M059J (cell line): ENCODE measurements at regions not wholly inside any gene's neighbourhood (a gene's known extent, or its start where the extent isn't known, plus 50 kb on each side); places are given as distances from the start of the nearest gene placed in this dataset.

ENCODE experiments used
- DNase-seq: peaks from one replicate; pipeline ENCODE4 v3.0.0-alpha.2; 2012; ENCODE audit warnings: low read depth

DNA sequence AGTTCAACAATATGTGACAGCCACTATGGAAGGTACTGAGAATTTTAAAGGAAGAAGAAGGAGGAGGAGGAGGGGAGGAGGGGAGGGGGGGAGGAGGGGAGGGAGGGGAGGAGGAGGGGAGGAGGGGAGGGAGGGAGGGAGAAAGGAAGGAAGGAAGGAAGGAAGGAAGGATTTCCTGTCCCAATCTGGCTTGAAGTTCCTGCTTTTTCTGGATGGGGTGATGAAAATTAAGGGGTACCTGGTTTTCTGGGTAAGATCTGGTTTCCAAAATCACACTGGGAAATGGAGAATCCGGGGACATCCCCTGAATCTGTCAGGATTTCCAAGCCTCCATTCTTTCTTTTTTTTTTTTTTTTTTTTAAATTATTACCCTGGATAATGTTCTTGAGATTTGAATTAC is 271.8 kb downstream of the MTX2 start:
- DNase-seq, result no peak

DNA sequence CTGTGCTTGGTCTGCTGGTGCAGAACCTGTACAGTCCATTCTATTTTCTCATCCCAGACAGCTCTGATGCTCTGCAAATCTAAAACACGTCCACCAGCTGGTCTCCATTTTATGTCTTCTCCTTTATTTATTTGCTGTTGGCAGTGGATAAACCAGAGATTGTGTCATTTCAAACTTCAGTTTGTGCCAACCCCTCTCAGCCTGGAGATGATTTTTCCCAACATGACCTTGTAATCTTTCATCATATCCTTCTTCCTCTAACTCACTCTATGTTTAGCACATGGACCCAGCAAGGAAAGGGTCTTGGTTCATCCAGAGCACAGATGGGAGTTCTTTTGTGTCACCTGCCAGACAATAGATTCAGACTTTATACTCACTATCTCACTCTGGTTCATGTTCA is 273.2 kb downstream of the MTX2 start:
- DNase-seq, result no peak

DNA sequence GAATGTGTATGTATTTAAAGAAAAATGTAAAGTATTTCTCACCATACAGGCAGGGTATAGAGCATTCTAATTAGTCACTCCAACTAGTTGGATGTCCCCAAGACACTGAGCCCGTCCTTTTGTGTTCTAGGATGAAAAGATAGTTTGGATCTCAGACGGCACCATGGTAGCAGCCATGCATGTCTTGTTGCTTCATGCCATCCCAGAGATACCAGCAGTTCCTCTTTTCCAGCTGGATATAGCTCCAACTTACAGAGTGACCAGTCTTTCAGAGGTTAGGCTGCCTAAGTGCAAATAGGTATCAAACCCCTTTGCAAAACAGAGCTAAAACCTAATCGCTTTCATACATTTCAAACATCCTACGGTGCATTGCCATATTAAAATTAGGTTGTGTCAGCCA is 275.3 kb downstream of the MTX2 start:
- DNase-seq, result no peak

DNA sequence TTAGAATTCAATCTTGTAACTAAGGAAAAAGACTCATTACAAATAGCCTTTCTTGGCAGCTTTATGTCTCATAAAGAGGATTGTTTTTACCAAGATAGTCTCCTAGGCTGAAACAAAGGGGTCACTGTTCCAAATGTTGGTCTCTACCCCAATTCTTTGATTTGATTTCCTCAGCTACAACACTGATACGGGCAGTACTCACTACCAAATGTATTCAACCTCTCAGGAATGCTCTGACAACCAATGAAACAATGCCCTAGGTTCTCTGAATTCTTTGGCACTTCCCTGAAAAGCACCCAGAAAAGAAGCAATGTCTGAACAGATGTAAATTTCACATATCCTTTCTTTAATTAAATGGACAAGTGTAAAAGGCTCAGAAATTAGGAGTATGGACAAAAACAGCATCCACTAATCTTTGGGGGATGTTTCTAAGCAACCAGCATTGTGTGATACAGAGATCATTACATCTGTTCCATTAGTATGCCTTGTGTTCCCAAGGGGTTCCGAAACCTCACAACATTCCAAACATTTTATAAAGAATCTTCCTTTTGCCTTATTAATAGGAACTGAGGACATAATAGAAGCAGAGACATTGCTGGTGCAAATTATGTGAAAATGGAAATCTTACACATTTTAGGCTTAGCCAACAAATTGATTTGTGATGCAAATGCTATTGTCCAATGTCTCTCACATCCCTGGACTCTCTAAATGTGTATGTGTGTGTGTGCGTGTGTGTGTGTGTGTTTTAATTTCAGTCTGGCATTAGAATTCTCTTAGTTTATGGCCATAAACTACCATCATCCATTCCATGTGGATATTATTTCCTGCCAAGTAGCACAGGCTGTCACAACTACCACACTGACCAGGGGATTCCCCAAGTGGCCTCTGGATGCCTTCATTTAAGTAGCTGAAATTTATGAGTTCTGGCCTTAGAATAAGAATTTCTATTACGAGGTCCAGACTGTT is 276.0 kb downstream of the MTX2 start:
- DNase-seq, result peak; percentile 9

DNA sequence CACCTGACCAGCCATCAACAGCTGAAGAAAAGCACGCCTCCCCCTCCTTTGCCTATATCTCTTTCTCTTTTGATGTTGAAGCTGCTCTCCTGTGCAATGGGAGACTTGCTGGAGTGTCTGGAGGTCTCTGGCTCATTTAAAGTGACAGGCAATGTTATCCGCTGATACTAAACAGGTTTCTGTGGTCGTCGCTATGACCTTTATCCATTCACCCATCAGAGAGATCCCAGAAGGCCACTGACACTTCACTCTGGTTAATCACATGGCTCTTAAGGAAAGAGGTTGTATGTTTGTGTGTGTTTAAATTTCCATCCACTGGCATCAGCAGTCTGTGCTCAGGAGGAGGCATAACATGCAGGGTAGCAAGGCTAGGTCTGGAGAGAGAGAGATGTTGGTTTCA is 277.3 kb downstream of the MTX2 start:
- DNase-seq, result no peak

DNA sequence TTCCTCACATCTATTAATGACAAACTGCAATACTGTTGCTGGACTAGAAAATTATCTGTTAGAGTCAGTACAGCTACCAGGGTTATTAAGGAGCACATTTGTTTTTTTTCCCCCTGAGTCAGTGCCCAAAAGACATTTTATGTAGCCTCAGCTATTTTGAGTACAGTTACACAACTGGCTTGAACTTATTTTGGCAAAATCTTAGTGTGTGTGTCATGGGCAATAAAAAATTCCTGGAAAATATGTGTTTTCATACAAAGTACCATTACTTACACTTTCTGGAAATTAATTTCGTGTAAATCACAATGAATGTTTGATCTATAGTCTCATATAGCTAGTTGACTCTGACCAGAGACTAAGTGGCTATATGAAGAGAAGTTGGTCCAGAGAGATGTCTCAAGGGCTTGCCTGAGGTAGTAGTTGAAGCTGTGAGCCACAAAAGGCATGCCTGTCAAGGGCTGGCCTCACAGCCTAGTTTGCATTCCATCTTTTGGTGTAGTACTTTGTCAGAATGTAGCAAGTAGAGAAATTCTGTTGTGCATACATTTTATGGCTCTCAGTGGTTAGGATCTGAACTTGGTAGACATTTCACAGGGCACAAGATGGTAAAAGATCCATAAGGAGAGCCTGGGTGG is 283.4 kb downstream of the MTX2 start:
- peak; percentile 64 for DNase-seq

DNA sequence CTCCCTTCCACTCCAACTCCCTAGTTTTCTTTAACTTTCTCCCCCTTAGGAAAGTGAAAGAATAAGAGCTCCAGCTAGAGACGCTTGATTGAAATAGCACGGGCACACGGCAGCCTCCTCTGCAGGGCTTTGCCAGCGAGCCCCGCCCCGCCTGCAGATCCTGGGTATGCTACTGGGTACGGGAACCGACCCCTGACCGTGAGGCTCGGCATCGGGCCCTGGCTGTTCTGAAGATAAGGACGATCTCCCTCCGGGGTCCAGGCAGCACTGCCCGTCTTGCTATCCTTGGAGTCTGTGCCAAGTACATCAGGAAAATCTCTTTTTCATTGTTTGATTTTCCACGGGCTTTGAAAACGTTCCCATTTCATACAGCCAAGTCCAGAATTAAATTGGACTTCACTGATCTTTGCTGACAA is 284.5 kb downstream of the MTX2 start:
- peak; percentile 79 for DNase-seq

DNA sequence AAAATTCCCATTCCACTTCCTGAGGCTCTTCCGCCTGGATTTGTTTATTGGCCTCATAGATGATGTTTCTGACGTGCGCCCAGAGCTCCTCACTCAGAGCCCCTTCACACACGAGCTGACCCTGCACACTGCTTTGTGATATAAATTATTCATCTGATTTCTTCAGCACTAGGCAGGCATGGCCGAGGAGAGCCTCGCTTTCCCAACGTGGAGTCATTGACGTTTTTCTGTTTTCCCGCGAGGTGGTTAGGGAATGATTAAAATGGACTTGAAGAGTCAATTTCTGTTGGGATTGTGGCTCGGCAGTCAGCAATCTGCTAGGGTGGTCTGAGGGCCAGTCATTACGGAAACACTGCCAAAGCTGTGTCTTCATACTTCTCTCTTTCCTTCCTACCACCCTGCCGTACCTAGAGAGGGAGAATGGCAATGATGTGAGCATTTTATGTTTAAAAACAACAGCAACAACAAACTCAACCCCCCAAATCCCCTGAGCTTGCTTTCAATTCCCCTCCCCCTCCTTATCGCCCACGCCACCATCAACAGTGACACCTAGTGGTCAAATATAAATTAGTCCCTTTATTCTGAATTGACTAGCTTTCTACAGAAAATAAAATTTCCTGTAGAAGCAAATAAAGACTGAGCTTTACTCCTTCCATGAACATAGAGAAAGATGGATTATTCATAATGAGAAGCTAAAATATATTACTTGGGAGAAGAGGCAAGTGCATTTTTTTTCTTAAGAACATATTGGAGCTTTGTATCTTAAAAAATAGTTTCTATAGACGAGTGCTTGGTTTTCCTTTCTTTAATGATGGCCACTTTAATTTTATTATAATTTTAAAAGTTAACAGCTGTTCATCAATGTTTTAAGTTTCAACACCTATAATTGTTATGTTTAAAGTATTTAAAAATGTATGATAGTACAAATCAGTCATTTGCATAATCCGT is 285.1 kb downstream of the MTX2 start:
- peak; percentile 67 for DNase-seq

DNA sequence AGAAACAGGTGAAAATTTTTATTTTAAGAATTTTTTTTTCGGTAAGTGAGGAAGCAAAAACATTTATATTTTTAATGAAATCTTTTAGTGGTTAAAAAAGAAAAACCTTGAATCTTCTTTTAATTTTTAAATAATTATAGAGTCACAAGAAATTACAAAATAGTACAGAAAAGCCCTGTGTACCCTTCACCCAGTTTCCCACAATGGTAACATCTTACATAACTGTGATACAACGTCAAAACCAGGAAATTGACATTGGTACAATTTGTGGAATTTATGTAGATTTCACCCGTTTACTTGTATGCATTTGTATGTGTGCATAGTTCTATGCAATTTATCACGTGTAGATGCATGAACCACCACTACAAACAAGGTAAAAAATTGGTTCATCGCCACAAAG is 285.9 kb downstream of the MTX2 start:
- DNase-seq, result no peak

DNA sequence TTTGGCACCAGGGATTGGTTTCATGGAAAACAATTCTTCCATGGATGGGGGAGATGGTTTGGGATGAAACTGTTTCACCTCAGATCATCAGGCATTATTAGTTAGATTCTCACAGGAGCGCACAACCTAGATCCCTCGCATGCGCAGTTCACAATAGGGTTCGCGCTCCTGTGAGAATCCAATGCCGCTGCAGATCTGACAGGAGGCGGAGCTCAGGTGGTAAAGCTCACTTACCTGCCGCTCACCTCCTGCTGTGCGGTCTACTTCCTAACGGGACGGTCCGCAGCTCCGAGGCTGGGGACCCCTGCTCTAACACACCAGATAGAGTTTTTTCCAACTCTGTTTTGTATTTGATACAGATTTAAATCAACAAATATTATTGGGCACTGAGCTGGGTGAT is 286.5 kb downstream of the MTX2 start:
- no peak for DNase-seq

DNA sequence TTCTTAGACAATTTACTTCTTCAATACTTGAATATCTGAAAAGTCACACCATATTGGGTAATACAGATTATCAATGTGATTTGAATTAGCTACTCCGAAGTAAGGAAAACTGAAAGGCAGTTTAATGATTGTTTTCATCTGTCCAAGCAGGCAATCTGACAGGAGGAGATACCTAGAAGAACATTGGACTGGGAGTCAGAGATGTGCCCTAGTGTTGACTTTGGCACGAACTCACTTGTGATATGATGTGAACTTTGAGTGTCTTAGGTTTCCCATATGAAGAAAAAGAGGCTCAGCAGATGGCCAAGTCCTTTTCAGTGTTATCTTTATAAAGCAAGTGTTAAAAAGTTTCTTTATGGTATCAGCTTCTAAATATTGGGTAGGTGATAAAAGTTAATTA is 287.1 kb downstream of the MTX2 start:
- DNase-seq, result no peak

DNA sequence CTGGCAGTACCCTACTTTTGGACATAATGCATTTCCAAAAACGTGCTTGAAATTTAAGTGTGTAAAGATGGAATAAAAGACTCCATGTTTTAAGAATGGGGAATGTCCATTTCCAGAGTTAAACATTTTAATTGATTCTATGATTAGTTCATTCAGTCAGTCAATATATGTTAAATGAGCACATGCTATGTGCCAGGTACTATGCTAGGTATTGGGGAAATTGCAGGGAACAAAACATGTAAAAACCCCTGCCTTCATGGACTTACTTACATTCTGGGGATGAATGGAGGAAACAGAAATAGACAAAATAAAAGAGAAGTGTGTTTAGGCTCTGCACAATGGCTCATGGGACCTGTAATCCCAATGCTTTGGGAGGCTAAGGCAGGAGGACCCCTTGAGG is 288.6 kb downstream of the MTX2 start:
- no peak for DNase-seq

DNA sequence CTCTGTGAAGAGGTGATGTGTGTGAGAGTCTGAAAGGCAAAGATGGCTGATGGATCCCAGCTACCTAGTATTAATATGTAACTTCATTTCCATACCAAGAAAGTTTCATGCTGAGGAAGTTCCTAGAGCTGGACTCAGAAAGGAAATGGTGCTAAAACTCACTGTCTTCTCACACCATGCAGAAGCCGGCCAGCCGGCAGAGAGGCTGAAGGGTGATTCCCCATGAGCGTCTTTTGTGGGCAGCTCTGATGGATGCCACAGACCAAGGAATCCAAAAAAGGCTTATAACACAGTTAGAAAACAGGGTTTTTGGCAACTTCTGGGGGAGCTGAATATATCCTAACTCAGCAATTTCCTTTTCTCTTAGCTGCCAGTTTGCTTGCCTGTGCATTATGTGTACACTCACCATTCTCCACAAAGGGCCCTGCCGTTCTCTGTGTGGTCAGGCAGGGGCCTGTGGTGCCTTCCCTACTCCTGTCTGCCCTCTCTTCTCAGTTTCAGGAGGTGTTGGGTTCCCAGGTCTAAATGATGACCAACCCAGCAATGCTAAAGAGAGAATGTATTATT is 289.4 kb downstream of the MTX2 start:
- no peak for DNase-seq

DNA sequence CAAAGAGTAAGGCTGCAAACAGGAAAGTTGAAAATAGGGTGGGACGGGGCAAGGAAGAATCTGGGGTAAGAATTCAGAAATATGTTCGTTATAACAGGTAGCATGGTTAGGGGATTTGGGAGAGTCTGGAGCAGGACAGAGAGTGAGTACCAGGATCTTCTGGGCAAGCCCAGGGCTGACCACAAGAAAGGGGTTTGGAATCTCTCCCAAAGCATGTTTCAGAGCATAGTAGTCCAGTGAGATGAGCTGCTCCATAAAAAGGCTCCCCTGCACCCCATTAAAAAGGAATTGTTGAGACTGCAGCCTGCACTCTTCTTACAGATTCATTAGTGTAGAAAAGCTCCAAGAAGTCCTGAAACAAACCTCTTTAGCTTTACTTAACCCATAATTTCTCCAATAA is 291.1 kb downstream of the MTX2 start:
- DNase-seq, result peak; percentile 45

DNA sequence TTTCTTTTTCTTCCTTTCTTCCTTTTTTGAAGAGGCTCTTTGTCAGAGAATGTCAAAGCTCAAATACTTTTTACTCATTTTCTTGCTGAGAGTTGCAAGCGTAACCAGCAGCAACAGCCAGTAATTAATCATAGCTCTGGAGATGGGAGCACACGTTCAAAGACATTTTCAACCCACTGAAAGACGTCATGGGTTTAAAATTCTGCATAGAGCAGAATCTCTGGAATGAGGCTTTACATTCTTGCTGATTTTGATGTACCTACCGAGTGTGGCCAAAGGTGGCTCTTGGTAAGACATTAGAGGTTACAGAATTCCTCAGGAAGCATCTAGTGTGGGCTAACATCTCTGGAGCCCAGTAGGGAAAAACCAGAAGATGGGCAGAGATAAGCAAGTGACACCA is 292.5 kb downstream of the MTX2 start:
- peak; percentile 49 for DNase-seq

DNA sequence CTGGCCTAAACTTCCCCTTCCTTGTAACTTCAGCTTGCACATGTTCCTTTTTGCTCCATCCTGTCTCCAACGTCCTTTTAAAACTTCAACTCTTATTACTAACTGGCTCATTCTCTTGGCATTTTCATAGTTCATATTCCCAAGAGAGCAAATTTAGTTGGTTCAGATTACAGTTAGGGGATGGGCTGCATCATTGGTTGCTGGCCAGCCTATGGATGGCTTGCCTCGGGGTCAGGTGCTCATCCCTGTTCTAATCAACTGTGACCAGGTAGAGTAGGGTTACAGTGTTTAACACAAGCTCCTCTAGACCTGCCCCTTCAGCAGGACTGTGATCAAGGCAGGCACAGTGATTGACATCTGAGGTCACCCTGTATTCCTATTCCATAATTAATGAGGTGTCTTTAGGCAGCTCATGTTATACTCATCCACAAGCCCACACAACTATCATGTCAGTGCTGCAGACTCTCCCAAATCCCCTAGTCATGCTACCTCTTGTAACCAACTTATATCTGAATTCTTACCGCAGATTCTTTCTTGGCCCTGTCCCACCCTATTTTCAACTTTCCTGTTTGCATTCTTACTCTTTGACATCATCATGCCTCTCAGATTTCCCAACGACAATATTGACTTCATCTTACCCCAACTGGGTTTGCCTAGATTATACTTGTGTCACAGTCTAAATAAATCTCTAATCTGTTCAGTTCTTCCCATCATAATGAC is 293.3 kb downstream of the MTX2 start:
- DNase-seq, result peak; percentile 81

DNA sequence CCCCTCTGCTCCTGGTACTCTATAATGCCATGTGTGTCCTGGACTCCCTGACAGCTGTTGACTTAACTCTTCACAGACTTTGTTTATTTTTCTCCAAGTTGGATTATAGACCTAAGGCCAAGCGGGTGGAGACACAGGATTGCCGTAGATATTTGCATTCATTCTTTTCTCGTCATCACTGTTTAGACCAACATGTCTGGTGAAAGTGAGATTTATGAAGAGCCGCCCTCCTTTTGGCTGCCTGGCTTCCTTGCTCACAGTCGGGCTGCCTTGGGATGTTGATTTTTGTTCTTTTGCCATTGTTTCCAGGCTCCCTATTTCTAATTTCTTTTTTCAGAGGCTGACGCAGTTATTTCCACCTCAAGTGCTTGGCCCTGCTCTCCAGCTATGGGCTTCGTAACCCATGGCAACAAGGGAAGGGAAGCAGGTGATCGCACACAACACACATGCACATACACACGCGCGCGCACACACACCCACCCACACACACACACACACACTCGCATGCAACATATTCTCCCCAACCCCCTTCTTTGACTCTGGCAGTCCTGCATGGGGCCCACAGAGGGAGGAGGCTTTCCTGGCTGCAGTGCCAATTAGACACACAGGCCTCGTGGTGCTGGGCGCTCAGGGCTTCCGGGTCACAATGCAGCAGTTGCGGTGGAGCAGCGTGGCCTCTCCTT is 296.5 kb downstream of the MTX2 start:
- DNase-seq, result no peak

DNA sequence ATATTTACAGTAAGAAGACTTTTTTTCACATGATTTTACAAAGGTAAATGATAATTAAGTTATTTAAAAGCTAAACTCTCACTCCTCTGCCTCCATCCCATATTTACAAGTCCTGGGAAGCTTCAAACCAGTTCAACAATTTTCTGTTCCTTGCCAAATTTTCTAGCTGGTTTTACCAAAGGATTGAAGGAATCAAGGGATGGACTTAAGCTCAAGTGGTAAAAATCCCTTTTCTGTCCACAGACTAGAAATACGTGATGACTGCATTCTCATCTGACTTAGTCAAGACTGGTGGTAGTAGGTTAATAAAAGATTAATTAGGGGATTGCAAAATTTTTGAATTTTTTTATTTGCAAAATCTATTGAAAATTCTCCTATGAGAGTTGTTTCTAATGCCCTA is 297.3 kb downstream of the MTX2 start:
- no peak for DNase-seq

DNA sequence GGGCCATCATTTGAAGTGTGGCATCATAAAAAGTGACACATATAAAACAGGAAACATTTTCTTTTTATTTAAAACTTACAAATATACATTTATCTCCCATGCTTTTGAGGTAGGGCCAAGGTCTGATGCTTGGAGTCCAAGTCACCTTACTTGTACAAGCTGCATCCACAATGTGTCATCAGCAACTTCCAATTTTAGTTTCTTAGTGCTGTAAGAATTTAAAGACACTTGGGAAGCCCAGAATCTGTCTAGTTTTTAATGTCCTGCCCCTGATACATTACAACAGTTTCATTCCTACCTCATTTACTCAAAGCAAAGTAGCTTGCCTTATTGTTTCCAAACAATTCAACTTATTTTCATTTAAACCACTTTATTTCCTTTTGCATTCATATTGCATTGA is 297.7 kb downstream of the MTX2 start:
- no peak for DNase-seq

DNA sequence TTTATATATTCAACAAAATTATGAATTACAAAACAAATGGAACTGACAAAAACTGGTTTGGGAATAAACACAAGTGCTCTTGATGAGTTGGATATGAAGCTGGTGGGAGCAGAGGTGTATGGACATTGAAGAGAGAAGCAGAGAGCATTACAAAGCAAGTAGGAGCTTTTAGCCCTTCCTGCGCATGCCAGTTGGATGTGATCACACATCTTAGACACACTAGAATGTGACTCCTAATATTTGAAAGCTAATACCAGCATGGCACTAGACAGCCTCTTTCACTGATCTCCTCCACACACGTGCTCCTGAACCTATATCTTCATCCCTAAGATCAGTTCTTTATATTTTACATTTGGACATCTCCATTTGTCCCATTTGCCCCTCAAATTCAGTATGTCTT is 298.1 kb downstream of the MTX2 start:
- DNase-seq, result no peak

DNA sequence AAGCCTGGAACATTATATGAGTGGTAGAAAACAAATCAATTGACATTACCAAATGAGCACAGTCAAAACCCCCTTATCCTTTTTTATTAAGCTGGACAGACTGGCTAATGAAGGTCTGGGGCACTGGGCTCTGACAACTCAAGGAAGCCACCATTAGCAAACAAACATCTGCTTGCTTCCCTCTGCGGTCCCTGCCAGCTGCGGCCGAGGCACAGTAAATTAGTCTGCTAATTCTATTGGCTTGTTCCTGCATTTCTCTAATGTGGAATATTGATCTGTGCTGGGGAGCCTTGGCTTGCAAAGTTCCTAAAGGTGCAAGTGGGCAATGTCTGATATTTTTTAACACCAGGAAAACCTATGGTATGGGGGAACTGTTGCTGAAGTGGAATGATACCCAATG is 300.3 kb downstream of the MTX2 start:
- DNase-seq, result no peak
